H9 (cell line): ENCODE measurements at regions not wholly inside any gene's neighbourhood (a gene's known extent, or its start where the extent isn't known, plus 50 kb on each side); places are given as distances from the start of the nearest gene placed in this dataset.

Source experiments
- DNase-seq: peaks from one replicate; pipeline ENCODE4 v3.0.0-alpha.2; 2017
- H2AFZ ChIP-seq: one replicate; pipeline ENCODE4 v1.6.1; 2013; ENCODE audit warnings: mild to moderate bottlenecking, low read length, control low read depth, moderate library complexity
- H2AK5ac ChIP-seq: 2 replicates; pipeline ENCODE4 v1.6.1; 2013; ENCODE audit warnings: low read length, control low read depth, mixed read lengths; ENCODE audit not compliant: insufficient read length
- H2BK120ac ChIP-seq: one replicate; pipeline ENCODE4 v1.6.1; 2013; ENCODE audit warnings: low read depth, mild to moderate bottlenecking, low read length, control low read depth, inconsistent platforms; ENCODE audit not compliant: poor library complexity, severe bottlenecking
- H2BK12ac ChIP-seq: 2 replicates; pipeline ENCODE4 v1.6.1; 2013; ENCODE audit warnings: low read length, control low read depth, mixed read lengths, low read depth; ENCODE audit not compliant: insufficient read length
- H2BK15ac ChIP-seq: 2 replicates; pipeline ENCODE4 v1.6.1; 2013; ENCODE audit warnings: low read depth, low read length, control low read depth
- H2BK20ac ChIP-seq: one replicate; pipeline ENCODE4 v1.6.1; 2013; ENCODE audit warnings: low read depth, mild to moderate bottlenecking, low read length, control low read depth, inconsistent platforms; ENCODE audit not compliant: poor library complexity, severe bottlenecking
- H2BK5ac ChIP-seq: 2 replicates; pipeline ENCODE4 v1.6.1; 2013; ENCODE audit warnings: low read length, control low read depth, mixed read lengths; ENCODE audit not compliant: insufficient read length
- H3K14ac ChIP-seq: 2 replicates; pipeline ENCODE4 v1.6.1; 2013; ENCODE audit warnings: low read length, control low read depth; ENCODE audit not compliant: insufficient read depth
- H3K18ac ChIP-seq: 2 replicates; pipeline ENCODE4 v1.6.1; 2013; ENCODE audit warnings: low read depth, mild to moderate bottlenecking, mixed read lengths, low read length, control low read depth; ENCODE audit not compliant: insufficient read length
- H3K23ac ChIP-seq: 2 replicates; pipeline ENCODE4 v1.6.1; 2013; ENCODE audit warnings: low read length, control low read depth, mixed read lengths, low read depth; ENCODE audit not compliant: insufficient read length
- H3K23me2 ChIP-seq: 2 replicates; pipeline ENCODE4 v1.6.1; 2013; ENCODE audit warnings: low read depth, mild to moderate bottlenecking, mixed read lengths, low read length, control low read depth; ENCODE audit not compliant: insufficient read length, poor library complexity, severe bottlenecking
- H3K27ac ChIP-seq: 2 replicates; pipeline ENCODE4 v1.5.1; 2013; ENCODE audit warnings: low read length, control low read depth, mixed read lengths, low read depth; ENCODE audit not compliant: insufficient read length
- H3K27me3 ChIP-seq: 2 replicates; pipeline ENCODE4 v1.6.1; 2013; ENCODE audit warnings: low read length, control low read depth, inconsistent platforms; ENCODE audit not compliant: insufficient read depth
- H3K4ac ChIP-seq: 2 replicates; pipeline ENCODE4 v1.6.1; 2013; ENCODE audit warnings: low read depth, mild to moderate bottlenecking, control low read depth, inconsistent platforms, low read length, moderate library complexity
- H3K4me1 ChIP-seq: 2 replicates; pipeline ENCODE4 v1.6.1; 2013; ENCODE audit warnings: low read length, control low read depth, inconsistent platforms; ENCODE audit not compliant: insufficient read depth
- H3K4me2 ChIP-seq: 2 replicates; pipeline ENCODE4 v1.6.1; 2013; ENCODE audit warnings: low read length, control low read depth, mixed read lengths; ENCODE audit not compliant: insufficient read length, insufficient read depth
- H3K56ac ChIP-seq: 2 replicates; pipeline ENCODE4 v1.6.1; 2013; ENCODE audit warnings: low read depth, mild to moderate bottlenecking, mixed read lengths, low read length, control low read depth; ENCODE audit not compliant: insufficient read length
- H3K79me1 ChIP-seq: 2 replicates; pipeline ENCODE4 v1.6.1; 2013; ENCODE audit warnings: low read depth, mild to moderate bottlenecking, moderate library complexity, low read length, control low read depth, inconsistent platforms; ENCODE audit not compliant: insufficient read depth, poor library complexity, severe bottlenecking
- H3K79me2 ChIP-seq: 2 replicates; pipeline ENCODE4 v1.6.1; 2013; ENCODE audit warnings: low read length, control low read depth, inconsistent platforms; ENCODE audit not compliant: insufficient read depth
- H3K9ac ChIP-seq: 2 replicates; pipeline ENCODE4 v1.6.1; 2013; ENCODE audit warnings: low read length, control low read depth, mixed read lengths; ENCODE audit not compliant: insufficient read length; ENCODE audit errors: extremely low read depth
- H3K9me3 ChIP-seq: one replicate; pipeline ENCODE4 v1.6.1; 2013; ENCODE audit warnings: low read depth, low read length, inconsistent platforms; ENCODE audit not compliant: control insufficient read depth
- H3T11ph ChIP-seq: one replicate; pipeline ENCODE4 v1.6.1; 2013; ENCODE audit warnings: mild to moderate bottlenecking, low read length, control low read depth, inconsistent platforms
- H4K20me1 ChIP-seq: one replicate; pipeline ENCODE4 v1.6.1; 2013; ENCODE audit not compliant: control insufficient read depth, insufficient read length, insufficient read depth
- H4K5ac ChIP-seq: 2 replicates; pipeline ENCODE4 v1.6.1; 2013; ENCODE audit warnings: low read depth, mild to moderate bottlenecking, mixed read lengths, low read length, control low read depth; ENCODE audit not compliant: insufficient read length
- H4K8ac ChIP-seq: replicated peaks from 2 replicates; pipeline ENCODE4 v1.6.1; 2013; ENCODE audit warnings: low read length, control low read depth, mixed read lengths, low read depth; ENCODE audit not compliant: insufficient read length
- H4K91ac ChIP-seq: 2 replicates; pipeline ENCODE4 v1.6.1; 2013; ENCODE audit warnings: low read depth, mild to moderate bottlenecking, moderate library complexity, mixed read lengths, low read length, control low read depth; ENCODE audit not compliant: insufficient read length
- H3K27ac Mint-ChIP-seq, 3 experiments: 2 replicates in 2 of 3; 3 replicates in 1 of 3; pipeline ENCODE4 v1.8.0; 2020 to 2021; ENCODE audit warnings: mixed read lengths in 3 of 3, mild to moderate bottlenecking in 1 of 3, moderate library complexity in 1 of 3
- H3K27me3 Mint-ChIP-seq: 2 replicates; pipeline ENCODE4 v1.8.0; 2021; ENCODE audit warnings: low read depth, mild to moderate bottlenecking, moderate library complexity, mixed read lengths
- H3K36me3 Mint-ChIP-seq, 3 experiments: 2 replicates in 2 of 3; 3 replicates in 1 of 3; pipeline ENCODE4 v1.8.0; 2020 to 2021; ENCODE audit warnings: low read depth in 3 of 3, mixed read lengths in 3 of 3; ENCODE audit not compliant: insufficient read depth in 1 of 3
- H3K4me1 Mint-ChIP-seq, 2 experiments: 2 replicates each; pipeline ENCODE4 v1.8.0; 2020; ENCODE audit warnings: mixed read lengths in 2 of 2
- H3K4me3 Mint-ChIP-seq, 2 experiments: 2 replicates in 1 of 2; 3 replicates in 1 of 2; pipeline ENCODE4 v1.8.0; 2020 to 2021; ENCODE audit warnings: mild to moderate bottlenecking in 2 of 2, mixed read lengths in 2 of 2, moderate library complexity in 1 of 2
- H3K9me3 Mint-ChIP-seq, 2 experiments: 2 replicates in 1 of 2; 3 replicates in 1 of 2; pipeline ENCODE4 v1.8.0; 2020; ENCODE audit warnings: mild to moderate bottlenecking in 2 of 2, mixed read lengths in 2 of 2, moderate library complexity in 1 of 2
- WGBS: extraction: QIAGEN DNeasy Blood & Tissue Kit; methylation state at CpG from one replicate; pipeline ENCODE4 v1.1.7; 2013; ENCODE audit warnings: missing lambda C conversion rate, low lambda C conversion rate, mixed read lengths; ENCODE audit not compliant: insufficient read length; ENCODE audit errors: extremely low coverage; 5-methylcytosine and 5-hydroxymethylcytosine counted together
- TF ChIP-seq, protein P1 (sequence below): fragments of 200-600 bp; sonication (generic); conservative IDR thresholded peaks from 3 replicates; pipeline ENCODE4 v1.8.0; 2021; ENCODE audit warnings: antibody characterized with exemption, mild to moderate bottlenecking

DNA sequence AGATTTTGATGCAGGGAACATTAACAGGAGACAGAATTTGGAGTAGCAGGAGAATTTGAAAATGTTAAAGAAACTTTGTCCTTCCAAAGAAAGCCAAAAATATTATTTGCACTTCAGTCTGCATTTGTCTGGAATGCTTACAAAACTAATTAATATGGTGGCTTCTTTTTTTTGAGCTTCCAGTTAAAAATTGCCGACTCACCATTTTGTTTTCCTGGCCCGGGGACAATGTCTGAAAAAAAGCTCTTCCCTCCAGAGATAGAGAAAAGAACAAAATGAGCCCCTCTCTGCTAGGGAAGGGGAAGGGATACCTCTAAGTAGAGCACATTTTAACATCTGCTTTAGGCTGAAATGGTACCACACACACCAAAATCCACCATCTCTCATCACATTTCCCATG is 360.8 kb downstream of the SOX9 start:
- Histone ChIP-seq H3K27me3 (no peaks in the 10 kb centered on the region), H4K8ac (no peak overlapping the region), H2BK120ac (no peak overlapping the region), H3K23me2 (no peaks in the 10 kb centered on the region), H3K18ac (no peak overlapping the region), H3K4me1 (peaks cover 7% of the 10 kb centered on the region), H3K9ac (no peak overlapping the region), H3K79me1 (no peaks in the 10 kb centered on the region), H4K5ac (no peak overlapping the region), H3K9me3 (no peaks in the 10 kb centered on the region), H2BK12ac (no peak overlapping the region), H4K20me1 (no peaks in the 10 kb centered on the region), H3K56ac (no peak overlapping the region), H3K79me2 (no peaks in the 10 kb centered on the region), H3K23ac (no peak overlapping the region), H3K27ac (no peak overlapping the region), H4K91ac (no peak overlapping the region), H3K4ac (no peak overlapping the region), H3K14ac (no peak overlapping the region), H2AK5ac (no peak overlapping the region), H2AFZ (no peak overlapping the region), H2BK5ac (no peak overlapping the region), H2BK15ac (no peak overlapping the region), H3K4me2 (no peak overlapping the region), H2BK20ac (no peak overlapping the region), H3T11ph (no peak overlapping the region)
- Mint-ChIP-seq H3K36me3 (peaks cover 0 to 15% (median 2%) of the 10 kb centered on the region in 3 experiments; a peak in 2 of 7 replicates), H3K27me3 (peaks cover 3% of the 10 kb centered on the region; the same call in 1 of the 2 replicates), H3K4me1 (peaks cover 22 to 25% of the 10 kb centered on the region in 2 experiments), H3K9me3 (peaks cover 0 to 15% of the 10 kb centered on the region in 2 experiments; a peak in 3 of 5 replicates), H3K4me3 (no peak overlapping the region), H3K27ac (no peak overlapping the region)
- TF ChIP-seq, protein P1, sequence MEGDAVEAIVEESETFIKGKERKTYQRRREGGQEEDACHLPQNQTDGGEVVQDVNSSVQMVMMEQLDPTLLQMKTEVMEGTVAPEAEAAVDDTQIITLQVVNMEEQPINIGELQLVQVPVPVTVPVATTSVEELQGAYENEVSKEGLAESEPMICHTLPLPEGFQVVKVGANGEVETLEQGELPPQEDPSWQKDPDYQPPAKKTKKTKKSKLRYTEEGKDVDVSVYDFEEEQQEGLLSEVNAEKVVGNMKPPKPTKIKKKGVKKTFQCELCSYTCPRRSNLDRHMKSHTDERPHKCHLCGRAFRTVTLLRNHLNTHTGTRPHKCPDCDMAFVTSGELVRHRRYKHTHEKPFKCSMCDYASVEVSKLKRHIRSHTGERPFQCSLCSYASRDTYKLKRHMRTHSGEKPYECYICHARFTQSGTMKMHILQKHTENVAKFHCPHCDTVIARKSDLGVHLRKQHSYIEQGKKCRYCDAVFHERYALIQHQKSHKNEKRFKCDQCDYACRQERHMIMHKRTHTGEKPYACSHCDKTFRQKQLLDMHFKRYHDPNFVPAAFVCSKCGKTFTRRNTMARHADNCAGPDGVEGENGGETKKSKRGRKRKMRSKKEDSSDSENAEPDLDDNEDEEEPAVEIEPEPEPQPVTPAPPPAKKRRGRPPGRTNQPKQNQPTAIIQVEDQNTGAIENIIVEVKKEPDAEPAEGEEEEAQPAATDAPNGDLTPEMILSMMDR: no peak
- DNase-seq: no peak
- no CpG with 5 or more reads among the region's 2 CpGs for WGBS
